ENCODE measurements at regions not wholly inside any gene's neighbourhood (a gene's known extent, or its start where the extent isn't known, plus 50 kb on each side); places are given as distances from the start of the nearest gene placed in this dataset.

GRCh38 chr10:4215485-4215884, 430.5 kb upstream of the KLF6 start:
- H3K4me3 ChIP-seq (ENCODE audit: low read depth, low read length): no peak overlapping the region
- H3K36me3 Mint-ChIP-seq: no peaks in the 10 kb centered on the region
- no peak overlapping the region for H3K27ac Mint-ChIP-seq
- ATAC-seq (ENCODE audit: low read depth in 2 of 2) (no peak), DNase-seq (no peak)
- H3K9me3 Mint-ChIP-seq: no peaks in the 10 kb centered on the region
- no peaks in the 10 kb centered on the region for H3K27me3 ChIP-seq (ENCODE audit: control insufficient read depth, insufficient read depth, low read length)
- peaks cover 0 to 4% (median 1%) of the 10 kb centered on the region in 4 donors for H3K4me1 Mint-ChIP-seq
- no peak overlapping the region for H3K4me3 Mint-ChIP-seq
- no peaks in the 10 kb centered on the region for H3K4me1 ChIP-seq (ENCODE audit: control insufficient read depth, insufficient read depth, low read length, poor library complexity, severe bottlenecking)
- no peaks in the 10 kb centered on the region for H3K27me3 Mint-ChIP-seq
- no peaks in the 10 kb centered on the region for H3K9me3 ChIP-seq (ENCODE audit: control insufficient read depth in 2 of 2, low read length in 2 of 2)
- no peak overlapping the region for H3K27ac ChIP-seq (ENCODE audit: insufficient read depth, low read length, poor library complexity, severe bottlenecking)
- no peaks in the 10 kb centered on the region for H3K36me3 ChIP-seq (ENCODE audit: control insufficient read depth, insufficient read depth, low read length)

- Histone ChIP-seq H3K4me3 (ENCODE audit: low read depth, low read length) (no peak overlapping the region), H3K4me1 (ENCODE audit: control insufficient read depth, insufficient read depth, low read length, poor library complexity, severe bottlenecking) (no peaks in the 10 kb centered on the region), H3K9me3 (ENCODE audit: control insufficient read depth in 2 of 2, low read length in 2 of 2) (no peaks in the 10 kb centered on the region), H3K27me3 (ENCODE audit: control insufficient read depth, insufficient read depth, low read length) (no peaks in the 10 kb centered on the region), H3K27ac (ENCODE audit: insufficient read depth, low read length, poor library complexity, severe bottlenecking) (no peak overlapping the region), H3K36me3 (ENCODE audit: control insufficient read depth, insufficient read depth, low read length) (no peaks in the 10 kb centered on the region)
- H3K4me3 Mint-ChIP-seq: no peak overlapping the region
- H3K4me1 Mint-ChIP-seq: peaks cover 0 to 4% (median 1%) of the 10 kb centered on the region in 4 donors
- no peak for DNase-seq
- no peaks in the 10 kb centered on the region for H3K27me3 Mint-ChIP-seq
- H3K36me3 Mint-ChIP-seq: no peaks in the 10 kb centered on the region
- H3K9me3 Mint-ChIP-seq: peaks cover 0 to 2% (median 0%) of the 10 kb centered on the region in 7 donors
- H3K27ac Mint-ChIP-seq: no peak overlapping the region
- ATAC-seq (ENCODE audit: low read depth in 2 of 2): no peak
Observed at GRCh38 chr10:4214908-4215307, 429.9 kb upstream of the KLF6 start.

DNA sequence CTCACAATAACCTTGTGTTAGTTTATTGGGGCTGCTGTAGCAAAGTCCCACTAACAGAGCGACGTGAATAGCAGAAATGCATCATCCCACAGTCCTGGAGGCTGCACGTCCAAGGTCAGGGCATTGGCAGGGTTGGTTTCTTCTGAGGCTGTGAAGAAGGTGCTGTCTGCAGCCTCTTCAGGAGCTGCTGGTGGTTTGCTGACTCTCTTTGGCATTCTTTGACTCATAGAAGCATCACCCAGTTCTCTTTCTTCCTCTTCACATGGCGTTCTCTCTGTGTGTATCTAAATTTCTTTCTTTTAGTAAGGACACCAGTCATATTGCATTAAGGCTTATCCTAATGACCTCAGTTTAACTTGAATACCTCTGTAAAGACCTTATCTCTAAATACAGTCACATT, 428.4 kb upstream of the KLF6 start:
- Histone ChIP-seq H3K4me1 (ENCODE audit: control insufficient read depth, insufficient read depth, low read length, poor library complexity, severe bottlenecking) (no peaks in the 10 kb centered on the region), H3K36me3 (ENCODE audit: control insufficient read depth, insufficient read depth, low read length) (no peaks in the 10 kb centered on the region), H3K4me3 (ENCODE audit: low read depth, low read length) (no peak overlapping the region), H3K27ac (ENCODE audit: insufficient read depth, low read length, poor library complexity, severe bottlenecking) (no peak overlapping the region), H3K9me3 (ENCODE audit: control insufficient read depth in 2 of 2, low read length in 2 of 2) (no peaks in the 10 kb centered on the region), H3K27me3 (ENCODE audit: control insufficient read depth, insufficient read depth, low read length) (no peaks in the 10 kb centered on the region)
- DNase-seq (no peak), ATAC-seq (ENCODE audit: low read depth in 2 of 2) (no peak)
- Mint-ChIP-seq H3K4me3 (no peak overlapping the region), H3K36me3 (no peaks in the 10 kb centered on the region), H3K4me1 (peaks cover 0 to 4% (median 1%) of the 10 kb centered on the region in 4 donors), H3K27ac (no peak overlapping the region), H3K27me3 (no peaks in the 10 kb centered on the region), H3K9me3 (peaks cover 0 to 2% (median 0%) of the 10 kb centered on the region in 7 donors)

DNA sequence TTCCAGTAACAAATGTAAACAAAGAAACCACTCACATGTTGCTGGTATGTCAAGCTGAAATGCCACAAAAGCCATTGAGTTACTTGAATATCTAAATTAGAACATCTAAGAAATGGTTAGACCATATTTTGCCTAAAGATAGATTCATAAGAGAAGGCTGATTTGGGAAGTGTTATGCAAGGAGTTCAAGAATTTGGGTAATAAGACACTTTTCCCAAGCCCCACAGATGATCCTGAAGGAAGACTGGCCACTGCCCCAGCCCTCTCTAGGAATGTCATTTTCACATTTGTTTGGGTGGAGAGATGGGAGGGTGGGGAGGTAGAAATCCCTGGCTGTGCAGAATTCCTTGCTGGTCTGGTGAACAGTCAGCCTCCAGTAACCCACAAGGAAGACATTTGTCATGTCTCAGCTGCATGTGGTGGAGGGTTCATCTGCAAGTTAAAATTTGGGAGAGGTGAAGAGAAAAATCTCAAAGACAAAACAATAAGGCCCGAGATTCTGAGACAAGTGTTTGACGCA, 427.2 kb upstream of the KLF6 start:
- Mint-ChIP-seq H3K36me3 (no peaks in the 10 kb centered on the region), H3K4me1 (peaks cover 0 to 4% (median 1%) of the 10 kb centered on the region in 4 donors), H3K27ac (no peak overlapping the region), H3K4me3 (no peak overlapping the region), H3K9me3 (peaks cover 0 to 2% (median 0%) of the 10 kb centered on the region in 7 donors), H3K27me3 (peaks cover 9% of the 10 kb centered on the region)
- H3K27me3 ChIP-seq (ENCODE audit: control insufficient read depth, insufficient read depth, low read length): no peaks in the 10 kb centered on the region
- no peak overlapping the region for H3K27ac ChIP-seq (ENCODE audit: insufficient read depth, low read length, poor library complexity, severe bottlenecking)
- H3K4me1 ChIP-seq (ENCODE audit: control insufficient read depth, insufficient read depth, low read length, poor library complexity, severe bottlenecking): no peaks in the 10 kb centered on the region
- DNase-seq (no peak), ATAC-seq (ENCODE audit: low read depth in 2 of 2) (no peak)
- H3K9me3 ChIP-seq (ENCODE audit: control insufficient read depth in 2 of 2, low read length in 2 of 2): no peaks in the 10 kb centered on the region
- H3K4me3 ChIP-seq (ENCODE audit: low read depth, low read length): no peak overlapping the region
- H3K36me3 ChIP-seq (ENCODE audit: control insufficient read depth, insufficient read depth, low read length): no peaks in the 10 kb centered on the region

GRCh38 chr10:4208499-4208898, 423.5 kb upstream of the KLF6 start:
- H3K27me3 ChIP-seq (ENCODE audit: control insufficient read depth, insufficient read depth, low read length): no peaks in the 10 kb centered on the region
- H3K36me3 ChIP-seq (ENCODE audit: control insufficient read depth, insufficient read depth, low read length): no peaks in the 10 kb centered on the region
- no peak for DNase-seq
- H3K9me3 Mint-ChIP-seq: peaks cover 0 to 3% (median 0%) of the 10 kb centered on the region in 7 donors
- no peaks in the 10 kb centered on the region for H3K4me1 ChIP-seq (ENCODE audit: control insufficient read depth, insufficient read depth, low read length, poor library complexity, severe bottlenecking)
- H3K9me3 ChIP-seq (ENCODE audit: control insufficient read depth in 2 of 2, low read length in 2 of 2): no peaks in the 10 kb centered on the region
- peaks cover 9% of the 10 kb centered on the region for H3K27me3 Mint-ChIP-seq
- H3K27ac ChIP-seq (ENCODE audit: insufficient read depth, low read length, poor library complexity, severe bottlenecking): no peak overlapping the region
- H3K4me3 Mint-ChIP-seq: no peak overlapping the region
- no peaks in the 10 kb centered on the region for H3K36me3 Mint-ChIP-seq
- no peak overlapping the region for H3K4me3 ChIP-seq (ENCODE audit: low read depth, low read length)
- H3K4me1 Mint-ChIP-seq: peaks cover 0 to under 1% (median 0%) of the 10 kb centered on the region in 4 donors
- H3K27ac Mint-ChIP-seq: peak overlapping the region in 1 of 3 donors; percentile 8
- no peak for ATAC-seq (ENCODE audit: low read depth in 2 of 2)

DNA sequence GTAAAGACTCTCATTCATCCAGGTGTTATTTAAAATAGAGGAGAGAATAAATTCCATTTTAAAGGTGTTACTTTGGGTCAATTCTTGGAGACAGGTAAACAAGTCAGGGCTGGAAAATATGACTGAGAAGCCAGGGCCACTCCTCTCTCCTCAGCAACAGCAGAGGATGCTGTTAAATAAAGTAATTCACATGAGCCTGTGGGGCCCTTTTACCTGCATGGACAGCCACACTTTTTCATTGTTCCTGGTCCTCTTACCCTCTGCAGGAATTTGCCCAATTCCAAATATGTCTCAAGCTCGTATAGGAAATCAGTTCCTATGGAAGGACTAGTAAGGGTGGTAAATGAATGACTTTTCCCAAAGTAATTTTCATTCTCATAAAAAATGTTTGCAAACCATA, 420.1 kb upstream of the KLF6 start:
- H3K36me3 ChIP-seq (ENCODE audit: control insufficient read depth, insufficient read depth, low read length): no peaks in the 10 kb centered on the region
- no peaks in the 10 kb centered on the region for H3K27me3 ChIP-seq (ENCODE audit: control insufficient read depth, insufficient read depth, low read length)
- peaks cover 0 to 3% (median 0%) of the 10 kb centered on the region in 4 donors for H3K4me1 Mint-ChIP-seq
- ATAC-seq (ENCODE audit: low read depth in 2 of 2): no peak
- H3K4me1 ChIP-seq (ENCODE audit: control insufficient read depth, insufficient read depth, low read length, poor library complexity, severe bottlenecking): no peaks in the 10 kb centered on the region
- H3K27me3 Mint-ChIP-seq: peaks cover 9% of the 10 kb centered on the region
- peaks cover 0 to 8% (median 1%) of the 10 kb centered on the region in 7 donors for H3K9me3 Mint-ChIP-seq
- no peak overlapping the region for H3K27ac Mint-ChIP-seq
- H3K36me3 Mint-ChIP-seq: no peaks in the 10 kb centered on the region
- H3K4me3 ChIP-seq (ENCODE audit: low read depth, low read length): no peak overlapping the region
- no peak for DNase-seq
- H3K27ac ChIP-seq (ENCODE audit: insufficient read depth, low read length, poor library complexity, severe bottlenecking): no peak overlapping the region
- no peaks in the 10 kb centered on the region for H3K9me3 ChIP-seq (ENCODE audit: control insufficient read depth in 2 of 2, low read length in 2 of 2)
- no peak overlapping the region for H3K4me3 Mint-ChIP-seq

- Mint-ChIP-seq H3K9me3 (peaks cover 0 to 10% (median 0%) of the 10 kb centered on the region in 7 donors), H3K36me3 (no peaks in the 10 kb centered on the region), H3K27me3 (peaks cover 6% of the 10 kb centered on the region), H3K4me1 (peaks cover 0 to 3% (median 0%) of the 10 kb centered on the region in 4 donors), H3K27ac (no peak overlapping the region), H3K4me3 (no peak overlapping the region)
- H3K4me1 ChIP-seq (ENCODE audit: control insufficient read depth, insufficient read depth, low read length, poor library complexity, severe bottlenecking): no peaks in the 10 kb centered on the region
- ATAC-seq (ENCODE audit: low read depth in 2 of 2): no peak
- H3K36me3 ChIP-seq (ENCODE audit: control insufficient read depth, insufficient read depth, low read length): no peaks in the 10 kb centered on the region
- H3K27me3 ChIP-seq (ENCODE audit: control insufficient read depth, insufficient read depth, low read length): no peaks in the 10 kb centered on the region
- no peak for DNase-seq
- no peaks in the 10 kb centered on the region for H3K9me3 ChIP-seq (ENCODE audit: control insufficient read depth in 2 of 2, low read length in 2 of 2)
- H3K4me3 ChIP-seq (ENCODE audit: low read depth, low read length): no peak overlapping the region
- H3K27ac ChIP-seq (ENCODE audit: insufficient read depth, low read length, poor library complexity, severe bottlenecking): no peak overlapping the region
Observed at GRCh38 chr10:4202938-4203337, 417.9 kb upstream of the KLF6 start.

Measured in CD4-positive, CD25-positive, alpha-beta regulatory T cell (primary cell).